IMR-90 (cell line): ENCODE measurements at regions not wholly inside any gene's neighbourhood (a gene's known extent, or its start where the extent isn't known, plus 50 kb on each side); places are given as distances from the start of the nearest gene placed in this dataset.

Source experiments
- ATAC-seq: fragments of 200-7000 bp; cut with Tn5 transposase; 2 replicates; pipeline ENCODE4 v1.9.1; 2020; ENCODE audit warnings: low read depth, mild to moderate bottlenecking, moderate library complexity
- BruUV-seq: library from RNA; stranded (reverse); fragments of 400-500 nt; replicated peaks from 2 replicates; lab custom pipeline; 2021; lab: Mats Ljungman, UMichigan
- CTCF ChIA-PET: fragments of 300-600 bp; formaldehyde crosslinking; extraction: SDS; loops from one replicate; lab custom pipeline; 2021; ENCODE audit warnings: antibody characterized with exemption; lab: Yijun Ruan, JAX
- POLR2A ChIA-PET: fragments of 300-600 bp; sonication (Branson Sonifier 250); formaldehyde crosslinking; loops from one replicate; lab custom pipeline; 2022; ENCODE audit warnings: antibody characterized with exemption; ENCODE audit not compliant: unreplicated experiment; lab: Charles Lee
- DNase-seq: peaks from one replicate; pipeline ENCODE4 v3.0.0; 2013
- H2AFZ ChIP-seq: replicated peaks from 2 replicates; pipeline ENCODE3; 2013; ENCODE audit warnings: low read length, mild to moderate bottlenecking; ENCODE audit not compliant: poor library complexity
- H2AK5ac ChIP-seq: 2 replicates; pipeline ENCODE4 v1.6.1; 2013; ENCODE audit warnings: low read depth, low read length, inconsistent platforms
- H2AK9ac ChIP-seq: replicated peaks from 2 replicates; pipeline ENCODE3; 2013; ENCODE audit warnings: mild to moderate bottlenecking, low read depth, low read length, moderate library complexity; ENCODE audit not compliant: poor library complexity
- H2BK120ac ChIP-seq: 2 replicates; pipeline ENCODE4 v1.6.1; 2013; ENCODE audit warnings: low read depth, low read length, inconsistent platforms
- H2BK15ac ChIP-seq: 3 replicates; pipeline ENCODE4 v1.6.1; 2013; ENCODE audit warnings: low read depth, low read length, inconsistent platforms
- H2BK20ac ChIP-seq: 2 replicates; pipeline ENCODE4 v1.6.1; 2013; ENCODE audit warnings: low read depth, mild to moderate bottlenecking, inconsistent platforms, low read length, moderate library complexity
- H2BK5ac ChIP-seq: 2 replicates; pipeline ENCODE4 v1.6.1; 2013; ENCODE audit warnings: mild to moderate bottlenecking, low read depth, low read length, inconsistent platforms; ENCODE audit not compliant: poor library complexity, severe bottlenecking
- H3K14ac ChIP-seq: replicated peaks from 2 replicates; pipeline ENCODE4 v1.6.1; 2013; ENCODE audit warnings: low read depth, low read length, inconsistent platforms
- H3K18ac ChIP-seq: 2 replicates; pipeline ENCODE4 v1.6.1; 2013; ENCODE audit warnings: low read depth, low read length, control low read depth
- H3K23ac ChIP-seq: 2 replicates; pipeline ENCODE4 v1.6.1; 2013; ENCODE audit warnings: low read depth, low read length, inconsistent platforms
- H3K27ac ChIP-seq: 2 replicates; pipeline ENCODE4 v1.5.1; 2013; ENCODE audit warnings: mild to moderate bottlenecking, control low read depth, low read length; ENCODE audit not compliant: insufficient read depth
- H3K27me3 ChIP-seq: 2 replicates; pipeline ENCODE4 v1.6.1; 2013; ENCODE audit warnings: low read length; ENCODE audit not compliant: control insufficient read depth, insufficient read depth
- H3K36me3 ChIP-seq: 2 replicates; pipeline ENCODE4 v1.6.1; 2013; ENCODE audit warnings: low read length, mixed read lengths; ENCODE audit not compliant: control insufficient read depth, insufficient read depth
- H3K4ac ChIP-seq: 2 replicates; pipeline ENCODE4 v1.6.1; 2013; ENCODE audit warnings: low read depth, low read length, inconsistent platforms
- H3K4me1 ChIP-seq: 2 replicates; pipeline ENCODE4 v1.6.1; 2013; ENCODE audit warnings: low read length, mixed read lengths; ENCODE audit not compliant: control insufficient read depth, insufficient read depth
- H3K4me2 ChIP-seq: 2 replicates; pipeline ENCODE4 v1.6.1; 2013; ENCODE audit warnings: low read depth, mild to moderate bottlenecking, control low read depth, low read length, moderate library complexity
- H3K4me3 ChIP-seq: 2 replicates; pipeline ENCODE4 v1.5.1; 2013; ENCODE audit warnings: low read depth, mild to moderate bottlenecking, control low read depth, low read length, moderate library complexity; ENCODE audit not compliant: insufficient read depth
- H3K56ac ChIP-seq: 2 replicates; pipeline ENCODE4 v1.6.1; 2013; ENCODE audit warnings: low read length, inconsistent platforms; ENCODE audit not compliant: insufficient read depth; ENCODE audit errors: extremely low read depth
- H3K79me1 ChIP-seq, 2 experiments: 2 replicates each; pipeline ENCODE4 v1.6.1; 2013; ENCODE audit warnings: low read length in 2 of 2, inconsistent platforms in 1 of 2, low read depth in 1 of 2
- H3K9ac ChIP-seq: 2 replicates; pipeline ENCODE4 v1.6.1; 2013; ENCODE audit warnings: low read depth, low read length, control low read depth
- H3K9me1 ChIP-seq: 2 replicates; pipeline ENCODE4 v1.6.1; 2013; ENCODE audit warnings: low read length, inconsistent platforms; ENCODE audit not compliant: insufficient read depth
- H3K9me3 ChIP-seq: 2 replicates; pipeline ENCODE4 v1.6.1; 2013; ENCODE audit warnings: low read length; ENCODE audit not compliant: control insufficient read depth, insufficient read depth
- H4K20me1 ChIP-seq: 2 replicates; pipeline ENCODE4 v1.6.1; 2013; ENCODE audit warnings: low read length, inconsistent platforms; ENCODE audit not compliant: insufficient read depth
- H4K5ac ChIP-seq: 2 replicates; pipeline ENCODE4 v1.6.1; 2013; ENCODE audit warnings: mild to moderate bottlenecking, low read depth, low read length, control low read depth
- H4K8ac ChIP-seq, 2 experiments: 2 replicates each; pipeline ENCODE4 v1.6.1; 2013; ENCODE audit warnings: low read depth in 2 of 2, low read length in 2 of 2, control low read depth in 1 of 2, inconsistent platforms in 1 of 2
- H4K91ac ChIP-seq: 2 replicates; pipeline ENCODE4 v1.6.1; 2013; ENCODE audit warnings: low read depth, low read length, inconsistent platforms; ENCODE audit not compliant: insufficient read depth
- BHLHE40 ChIP-seq: fragments of 150-350 bp; IDR thresholded peaks from 2 replicates; pipeline ENCODE4 v1.6.1; 2016; ENCODE audit warnings: mild to moderate bottlenecking, low read depth, low read length
- CHD1 ChIP-seq: IDR thresholded peaks from 2 replicates; pipeline ENCODE4 v1.6.1; 2012; ENCODE audit warnings: low read depth, low read length, improper control_type of control experiment
- MAFK ChIP-seq: IDR thresholded peaks from 2 replicates; pipeline ENCODE4 v1.6.1; 2012; ENCODE audit warnings: low read depth, low read length, improper control_type of control experiment
- MXI1 ChIP-seq: IDR thresholded peaks from 2 replicates; pipeline ENCODE4 v1.6.1; 2012; ENCODE audit warnings: low read depth, mild to moderate bottlenecking, low read length, moderate library complexity, borderline replicate concordance
- WGBS, 2 experiments: methylation state at CpG; one replicate each; pipeline versions ENCODE4 v1.1.5 to v1.1.7; 2013; ENCODE audit warnings: missing lambda C conversion rate in 2 of 2; ENCODE audit not compliant: insufficient read length in 1 of 2; ENCODE audit errors: extremely low coverage in 2 of 2; 5-methylcytosine and 5-hydroxymethylcytosine counted together
- dilution Hi-C: fragments of 300-500 bp; cut with HindIII; formaldehyde crosslinking; loops from one replicate; pipeline ENCODE4 v1.14.3; 2018; ENCODE audit warnings: low sequenced_read_pairs; ENCODE audit not compliant: unreplicated experiment
- in situ Hi-C: fragments of 300-500 bp; cut with MboI; formaldehyde crosslinking; loops from 3 replicates; pipeline ENCODE4 v1.14.3; 2019; ENCODE audit warnings: low sequenced_read_pairs, inconsistent platforms, mixed read lengths
- intact Hi-C: fragments of 100-400 bp; cut with micrococcal nuclease; formaldehyde crosslinking; loops from 2 replicates; pipeline ENCODE4 v1.10.0; 2022
- TF ChIP-seq, protein P1 (sequence below): fragments of 150-350 bp; IDR thresholded peaks from 2 replicates; pipeline ENCODE4 v1.6.1; 2017; ENCODE audit warnings: mild to moderate bottlenecking, antibody characterized with exemption, low read length, low read depth

DNA sequence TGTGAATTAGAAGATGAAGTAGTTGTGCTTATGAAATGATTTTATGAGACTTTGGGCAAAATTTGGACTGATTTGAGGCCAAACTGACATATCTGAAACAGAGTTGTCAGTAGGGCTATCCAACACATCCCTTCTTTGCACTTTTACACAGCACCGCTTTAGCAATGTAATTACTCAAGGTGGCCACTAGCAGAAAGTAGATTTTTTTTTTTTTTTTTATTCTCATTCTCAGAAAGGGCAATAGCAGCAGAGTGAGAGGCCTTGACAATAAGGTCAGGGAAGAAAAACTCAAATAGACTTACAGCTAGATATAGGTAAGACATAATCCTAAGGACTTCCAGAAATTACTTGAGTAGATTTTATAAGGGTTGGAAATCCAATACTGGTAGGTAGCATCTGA is 414.3 kb downstream of the NAP1L3 start:
- Histone ChIP-seq H3K27me3 (no peaks in the 10 kb centered on the region), H3K27ac (no peak overlapping the region), H4K91ac (no peak overlapping the region), H4K8ac (no peak overlapping the region), H3K4me1 (no peaks in the 10 kb centered on the region), H3K9ac (no peak overlapping the region), H3K4ac (no peak overlapping the region), H3K79me1 (no peaks in the 10 kb centered on the region), H4K20me1 (no peaks in the 10 kb centered on the region), H4K5ac (no peak overlapping the region), H2BK5ac (no peak overlapping the region), H2BK120ac (no peak overlapping the region), H3K4me2 (no peak overlapping the region), H3K9me1 (no peaks in the 10 kb centered on the region), H3K36me3 (no peaks in the 10 kb centered on the region), H2BK15ac (no peak overlapping the region), H2AK5ac (no peak overlapping the region), H2AK9ac (no peak overlapping the region), H3K14ac (no peak overlapping the region), H2AFZ (no peak overlapping the region), H3K9me3 (no peaks in the 10 kb centered on the region), H3K56ac (no peak overlapping the region), H2BK20ac (no peak overlapping the region), H3K4me3 (no peak overlapping the region), H3K18ac (no peak overlapping the region), H3K23ac (no peak overlapping the region)
- TF ChIP-seq, protein P1, sequence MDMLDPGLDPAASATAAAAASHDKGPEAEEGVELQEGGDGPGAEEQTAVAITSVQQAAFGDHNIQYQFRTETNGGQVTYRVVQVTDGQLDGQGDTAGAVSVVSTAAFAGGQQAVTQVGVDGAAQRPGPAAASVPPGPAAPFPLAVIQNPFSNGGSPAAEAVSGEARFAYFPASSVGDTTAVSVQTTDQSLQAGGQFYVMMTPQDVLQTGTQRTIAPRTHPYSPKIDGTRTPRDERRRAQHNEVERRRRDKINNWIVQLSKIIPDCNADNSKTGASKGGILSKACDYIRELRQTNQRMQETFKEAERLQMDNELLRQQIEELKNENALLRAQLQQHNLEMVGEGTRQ, result no peak
- no peak for TF ChIP-seq MXI1
- TF ChIP-seq MAFK, result no peak
- TF ChIP-seq BHLHE40, result no peak
- TF ChIP-seq CHD1, result no peak
- no CpG with 5 or more reads among the region's 1 CpG for WGBS, 2 experiments
- intact Hi-C loops, result no loop called here
- no peak for ATAC-seq
- dilution Hi-C loops, result no loop called here
- ChIA-PET CTCF (no interaction called here), POLR2A (no interaction called here)
- no peak for DNase-seq
- in situ Hi-C loops, result no loop called here
- BruUV-seq, result no TSS peak
